RCC 7860 (cell line): ENCODE measurements at regions not wholly inside any gene's neighbourhood (a gene's known extent, or its start where the extent isn't known, plus 50 kb on each side); places are given as distances from the start of the nearest gene placed in this dataset.

Source experiments
- DNase-seq: peaks from one replicate; pipeline ENCODE4 v3.0.0-alpha.2; 2015; ENCODE audit warnings: low spot score
- FAIRE-seq: peaks from 2 replicates; lab custom pipeline; 2012; peaks lifted over from hg19 to GRCh38; lab: Jason Lieb, UNC

GRCh38 chr16:7185689-7186088, 147.0 kb upstream of the RBFOX1 start:
- DNase-seq = peak; percentile 49
- FAIRE-seq = no peak

GRCh38 chr16:7185165-7185564, 147.5 kb upstream of the RBFOX1 start:
- DNase-seq (no peak), FAIRE-seq (no peak)

- FAIRE-seq = no peak
Observed at GRCh38 chr16:7183768-7184167, 148.9 kb upstream of the RBFOX1 start.

GRCh38 chr16:7182510-7183109, 150.0 kb upstream of the RBFOX1 start:
- no peak for FAIRE-seq
- no peak for DNase-seq

More at GRCh38 chr16:7183768-7184167, 148.9 kb upstream of the RBFOX1 start:
- DNase-seq = no peak

- DNase-seq (no peak), FAIRE-seq (no peak)
Observed at GRCh38 chr16:7177875-7178274, 154.8 kb upstream of the RBFOX1 start.

- no peak for FAIRE-seq
- no peak for DNase-seq
Observed at GRCh38 chr16:7171151-7171550, 161.5 kb upstream of the RBFOX1 start.

- DNase-seq = no peak
- FAIRE-seq = no peak
Observed at GRCh38 chr16:7167626-7168025, 165.0 kb upstream of the RBFOX1 start.

GRCh38 chr16:7161891-7162290, 170.8 kb upstream of the RBFOX1 start:
- DNase-seq = no peak
- no peak for FAIRE-seq

- FAIRE-seq (no peak), DNase-seq (no peak)
Observed at GRCh38 chr16:7160093-7160492, 172.6 kb upstream of the RBFOX1 start.

GRCh38 chr16:7158481-7158880, 174.2 kb upstream of the RBFOX1 start:
- FAIRE-seq (no peak), DNase-seq (no peak)

- DNase-seq (no peak), FAIRE-seq (no peak)
Observed at GRCh38 chr16:7150230-7150629, 182.4 kb upstream of the RBFOX1 start.

- DNase-seq = no peak
- no peak for FAIRE-seq
Observed at GRCh38 chr16:7148606-7149005, 184.0 kb upstream of the RBFOX1 start.

GRCh38 chr16:7140899-7141298, 191.7 kb upstream of the RBFOX1 start:
- DNase-seq (no peak), FAIRE-seq (no peak)

GRCh38 chr16:7137560-7138330, 194.9 kb upstream of the RBFOX1 start:
- DNase-seq (no peak), FAIRE-seq (no peak)

- no peak for FAIRE-seq
- DNase-seq = no peak
Observed at GRCh38 chr16:7132465-7132864, 200.2 kb upstream of the RBFOX1 start.

GRCh38 chr16:7124701-7125100, 207.9 kb upstream of the RBFOX1 start:
- FAIRE-seq (no peak), DNase-seq (no peak)

GRCh38 chr16:7124242-7124641, 208.4 kb upstream of the RBFOX1 start:
- no peak for FAIRE-seq
- DNase-seq = no peak

- FAIRE-seq (no peak), DNase-seq (no peak)
Observed at GRCh38 chr16:7116734-7117133, 215.9 kb upstream of the RBFOX1 start.

GRCh38 chr16:7115898-7116297, 216.7 kb upstream of the RBFOX1 start:
- no peak for FAIRE-seq
- no peak for DNase-seq

- DNase-seq = no peak
- FAIRE-seq = no peak
Observed at GRCh38 chr16:7113949-7114348, 218.7 kb upstream of the RBFOX1 start.

GRCh38 chr16:7113395-7113794, 219.2 kb upstream of the RBFOX1 start:
- no peak for FAIRE-seq
- DNase-seq = no peak

GRCh38 chr16:7111265-7111664, 221.4 kb upstream of the RBFOX1 start:
- FAIRE-seq = no peak
- no peak for DNase-seq

GRCh38 chr16:7107436-7107835, 225.2 kb upstream of the RBFOX1 start:
- FAIRE-seq (no peak), DNase-seq (no peak)
